ENCODE measurements at regions not wholly inside any gene's neighbourhood (a gene's known extent, or its start where the extent isn't known, plus 50 kb on each side); places are given as distances from the start of the nearest gene placed in this dataset.
"Not testable (repeated sequence)": the region's sequence is repeated elsewhere in the genome, so short reads cannot be mapped to it uniquely, and the experiment has no call there.

DNA sequence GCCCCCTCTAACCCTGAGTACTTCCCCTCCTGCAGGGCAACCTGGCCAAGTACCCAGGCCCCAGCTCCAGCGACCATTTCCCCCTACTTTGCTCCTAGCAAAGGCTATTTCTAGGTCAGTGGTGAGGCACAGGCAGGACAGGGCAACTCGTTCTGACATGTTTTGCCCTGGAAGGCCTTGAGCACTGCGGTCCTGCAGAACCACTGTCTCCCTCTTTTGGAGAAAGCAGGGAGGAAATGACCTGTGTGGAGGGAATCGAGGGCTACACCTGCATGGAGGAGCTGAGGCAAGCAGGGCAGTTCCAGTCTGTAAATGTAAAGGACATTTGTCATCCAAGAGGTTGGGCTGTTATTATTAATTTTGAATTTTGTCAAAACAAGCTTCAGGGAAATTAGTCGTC is 99.1 kb downstream of the PPIAL4G start:
- no peaks in the 10 kb centered on the region for H3K9me3 ChIP-seq (ENCODE audit: low read length)
- no peaks in the 10 kb centered on the region for H3K36me3 ChIP-seq (ENCODE audit: insufficient read depth, low read length)
- no peak overlapping the region for H3K27ac ChIP-seq (ENCODE audit: low read depth, low read length)
- no peak overlapping the region for H3K4me3 ChIP-seq (ENCODE audit: low read depth in 1 of 2, low read length in 2 of 2)
- no peak overlapping the region for H3K9ac ChIP-seq (ENCODE audit: low read length)
- peaks cover 5% of the 10 kb centered on the region for H3K4me1 ChIP-seq (ENCODE audit: insufficient read depth, low read length)
- H3K27me3 ChIP-seq (ENCODE audit: control insufficient read depth in 1 of 2, insufficient read depth in 2 of 2, low read length in 2 of 2), result no peaks in the 10 kb centered on the region

DNA sequence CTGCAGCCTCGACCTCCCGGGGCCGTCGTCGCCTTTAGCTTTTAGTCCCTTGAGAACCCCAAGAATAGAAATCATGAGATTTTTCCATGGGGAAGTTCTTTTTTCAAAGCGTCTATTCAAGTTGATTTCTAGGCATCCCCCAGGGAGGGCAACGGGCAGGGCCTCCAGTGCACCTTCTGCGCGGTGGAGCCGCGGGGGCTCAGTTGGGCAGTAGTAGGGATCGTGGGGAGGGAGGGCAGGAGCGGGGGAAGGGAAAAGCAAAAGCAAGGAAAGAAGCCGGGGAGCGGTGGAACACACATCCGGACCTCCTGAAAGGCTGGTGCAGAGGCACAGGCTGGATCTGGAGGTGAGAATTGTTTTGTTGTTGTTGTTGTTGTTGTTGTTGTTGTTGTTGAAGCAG is 103.4 kb downstream of the PPIAL4G start:
- H3K4me3 ChIP-seq (ENCODE audit: low read depth in 1 of 2, low read length in 2 of 2), result no peak overlapping the region
- no peaks in the 10 kb centered on the region for H3K4me1 ChIP-seq (ENCODE audit: insufficient read depth, low read length)
- no peak overlapping the region for H3K9ac ChIP-seq (ENCODE audit: low read length)
- no peak overlapping the region for H3K27ac ChIP-seq (ENCODE audit: low read depth, low read length)
- H3K9me3 ChIP-seq (ENCODE audit: low read length), result no peaks in the 10 kb centered on the region
- no peaks in the 10 kb centered on the region for H3K36me3 ChIP-seq (ENCODE audit: insufficient read depth, low read length)
- H3K27me3 ChIP-seq (ENCODE audit: control insufficient read depth in 1 of 2, insufficient read depth in 2 of 2, low read length in 2 of 2), result no peaks in the 10 kb centered on the region

DNA sequence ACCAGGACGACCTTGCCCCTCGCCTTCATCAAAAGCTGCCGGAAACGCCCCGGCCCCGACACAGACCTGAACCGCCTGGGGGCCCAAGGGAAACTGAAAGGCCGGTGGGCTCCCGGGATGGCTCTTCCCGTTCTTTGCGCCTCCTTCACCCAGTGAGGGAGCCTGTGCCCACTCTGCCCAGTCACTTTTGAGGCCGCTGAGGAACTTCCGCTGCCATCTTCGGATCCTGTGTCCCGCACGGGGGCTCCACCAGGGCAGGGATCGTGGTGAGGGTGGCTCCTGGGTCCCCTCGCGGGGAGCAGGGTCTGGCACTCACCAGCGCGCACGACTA is 104.0 kb downstream of the PPIAL4G start:
- no peak overlapping the region for H3K4me3 ChIP-seq (ENCODE audit: low read depth in 1 of 2, low read length in 2 of 2)
- no peak overlapping the region for H3K9ac ChIP-seq (ENCODE audit: low read length)
- H3K4me1 ChIP-seq (ENCODE audit: insufficient read depth, low read length), result no peaks in the 10 kb centered on the region
- H3K9me3 ChIP-seq (ENCODE audit: low read length), result no peaks in the 10 kb centered on the region
- no peaks in the 10 kb centered on the region for H3K27me3 ChIP-seq (ENCODE audit: control insufficient read depth in 1 of 2, insufficient read depth in 2 of 2, low read length in 2 of 2)
- no peaks in the 10 kb centered on the region for H3K36me3 ChIP-seq (ENCODE audit: insufficient read depth, low read length)
- no peak overlapping the region for H3K27ac ChIP-seq (ENCODE audit: low read depth, low read length)

DNA sequence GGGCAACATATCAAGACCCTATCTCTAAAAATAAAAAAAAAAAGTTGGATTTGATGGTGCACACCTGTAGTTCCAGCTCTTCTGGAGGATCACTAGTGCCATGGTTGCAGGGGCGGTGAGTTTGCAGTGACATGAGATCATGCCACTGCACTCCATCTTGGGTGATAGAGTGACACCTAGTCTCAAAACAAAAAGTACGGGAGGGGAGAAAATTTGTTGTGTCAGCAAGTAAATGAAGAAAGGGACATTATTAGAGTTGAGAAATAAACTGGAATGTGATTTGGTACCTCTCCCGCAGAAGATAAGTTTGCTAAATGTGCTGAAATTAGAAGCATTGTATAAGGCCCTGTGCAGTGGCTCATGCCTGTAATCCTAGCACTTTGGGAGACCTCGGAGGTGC is 105.1 kb downstream of the PPIAL4G start:
- not testable (repeated sequence) for H3K9ac ChIP-seq (ENCODE audit: low read length); H3K4me1 ChIP-seq (ENCODE audit: insufficient read depth, low read length); H3K27me3 ChIP-seq (ENCODE audit: control insufficient read depth in 1 of 2, insufficient read depth in 2 of 2, low read length in 2 of 2); H3K9me3 ChIP-seq (ENCODE audit: low read length); H3K27ac ChIP-seq (ENCODE audit: low read depth, low read length); H3K36me3 ChIP-seq (ENCODE audit: insufficient read depth, low read length); H3K4me3 ChIP-seq (ENCODE audit: low read depth in 1 of 2, low read length in 2 of 2)

DNA sequence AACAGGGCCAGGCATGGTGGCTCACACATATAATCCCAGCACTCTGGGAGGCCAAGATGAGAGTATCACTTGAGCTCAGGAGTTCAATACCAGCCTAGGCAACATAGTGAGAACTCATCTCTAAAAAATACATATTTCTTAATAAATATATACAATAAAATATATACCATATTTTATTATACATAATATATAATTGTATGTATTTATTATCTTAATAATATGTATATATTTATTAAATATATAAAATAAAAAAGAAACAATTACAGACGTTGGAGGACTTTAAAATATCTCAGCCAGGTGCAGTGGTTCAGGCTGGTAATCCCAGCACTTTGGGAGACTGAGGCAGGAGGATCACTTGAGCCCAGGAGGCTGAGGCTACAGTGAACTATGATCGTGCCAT is 106.1 kb downstream of the PPIAL4G start:
- not testable (repeated sequence) for H3K4me3 ChIP-seq (ENCODE audit: low read depth in 1 of 2, low read length in 2 of 2); H3K27me3 ChIP-seq (ENCODE audit: control insufficient read depth in 1 of 2, insufficient read depth in 2 of 2, low read length in 2 of 2); H3K9ac ChIP-seq (ENCODE audit: low read length); H3K4me1 ChIP-seq (ENCODE audit: insufficient read depth, low read length); H3K27ac ChIP-seq (ENCODE audit: low read depth, low read length); H3K9me3 ChIP-seq (ENCODE audit: low read length); H3K36me3 ChIP-seq (ENCODE audit: insufficient read depth, low read length)

DNA sequence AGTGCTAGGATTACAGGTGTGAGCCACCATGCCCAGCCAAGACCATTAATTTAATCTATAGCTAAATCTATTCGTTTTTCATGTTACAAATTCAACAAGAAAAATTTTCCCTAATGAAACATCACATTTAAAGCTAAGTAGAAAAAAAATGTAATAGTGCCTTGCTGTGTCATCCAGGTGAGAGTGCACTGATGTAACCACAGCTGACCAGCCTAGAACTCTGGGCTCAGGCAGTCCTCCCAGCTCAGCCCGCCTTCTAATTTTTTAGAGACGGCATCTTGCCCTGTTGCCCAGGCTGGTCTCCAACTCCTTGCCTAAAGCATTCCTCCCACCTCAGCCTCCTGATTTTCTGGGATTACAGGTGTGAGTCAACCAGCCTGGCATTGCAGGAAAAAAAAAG is 109.0 kb downstream of the PPIAL4G start:
- Histone ChIP-seq H3K4me1 (ENCODE audit: insufficient read depth, low read length) (no peaks in the 10 kb centered on the region), H3K4me3 (ENCODE audit: low read depth in 1 of 2, low read length in 2 of 2) (no peak overlapping the region)

DNA sequence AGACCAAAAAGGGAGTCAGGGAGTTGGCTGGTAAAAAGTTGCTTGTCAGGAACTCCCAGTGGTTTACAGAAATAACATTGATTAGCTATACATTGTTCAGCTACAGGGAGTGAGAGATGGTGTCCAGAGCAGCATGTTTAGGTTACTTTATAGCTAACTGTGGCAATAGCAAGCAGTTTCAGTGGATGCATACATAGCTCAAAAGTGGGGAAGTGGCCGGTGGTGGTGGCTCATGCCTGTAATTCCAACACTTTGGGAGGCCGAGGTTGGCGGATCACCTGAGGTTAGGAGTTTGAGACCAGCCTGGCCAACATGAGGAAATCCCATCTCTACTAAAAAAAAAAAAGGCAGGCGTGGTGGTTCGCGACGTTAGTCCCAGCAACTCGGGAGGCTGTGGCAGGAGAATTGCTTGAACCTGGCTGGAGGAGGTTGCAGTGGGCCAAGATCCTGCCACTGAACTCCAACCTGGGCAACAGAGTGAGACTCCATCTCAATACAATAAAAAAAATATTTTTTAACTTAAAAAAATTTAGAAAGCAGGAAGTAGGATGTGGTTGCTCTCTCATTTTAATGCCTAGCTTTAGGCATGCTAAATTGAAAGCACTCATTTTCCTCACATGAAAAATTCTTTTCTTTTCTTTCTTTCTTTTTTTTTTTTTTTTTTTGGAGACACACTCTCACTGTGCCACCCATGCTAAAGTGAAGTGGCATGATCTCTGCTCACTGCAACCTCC is 109.7 kb downstream of the PPIAL4G start:
- Histone ChIP-seq H3K4me3 (ENCODE audit: low read depth in 1 of 2, low read length in 2 of 2) (no peak overlapping the region), H3K9ac (ENCODE audit: low read length) (no peak overlapping the region), H3K36me3 (ENCODE audit: insufficient read depth, low read length) (no peaks in the 10 kb centered on the region), H3K27me3 (ENCODE audit: control insufficient read depth in 1 of 2, insufficient read depth in 2 of 2, low read length in 2 of 2) (no peaks in the 10 kb centered on the region), H3K9me3 (ENCODE audit: low read length) (no peaks in the 10 kb centered on the region), H3K27ac (ENCODE audit: low read depth, low read length) (no peak overlapping the region), H3K4me1 (ENCODE audit: insufficient read depth, low read length) (no peaks in the 10 kb centered on the region)

More for the DNA sequence above, 109.0 kb downstream of the PPIAL4G start:
- Histone ChIP-seq H3K36me3 (ENCODE audit: insufficient read depth, low read length) (no peaks in the 10 kb centered on the region), H3K27me3 (ENCODE audit: control insufficient read depth in 1 of 2, insufficient read depth in 2 of 2, low read length in 2 of 2) (no peaks in the 10 kb centered on the region), H3K9ac (ENCODE audit: low read length) (no peak overlapping the region), H3K27ac (ENCODE audit: low read depth, low read length) (no peak overlapping the region), H3K9me3 (ENCODE audit: low read length) (no peaks in the 10 kb centered on the region)

DNA sequence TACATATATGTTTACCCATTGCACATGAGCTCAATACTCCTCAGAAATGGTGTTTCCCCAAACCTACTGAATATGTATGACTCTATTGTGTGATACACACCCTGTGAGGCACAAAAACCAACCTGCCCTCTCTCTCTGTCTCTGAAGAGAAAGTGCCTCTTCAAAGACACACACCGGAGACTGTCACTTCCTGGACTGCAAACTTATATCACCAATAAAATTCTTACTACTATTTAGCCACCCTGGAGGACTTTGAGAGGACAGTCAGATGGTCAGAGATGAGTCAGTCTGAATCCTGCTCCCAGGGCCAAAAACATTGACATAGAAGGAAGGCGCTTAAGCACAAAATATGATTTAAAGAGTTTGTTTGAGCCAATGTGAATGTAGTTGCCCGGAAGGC is 110.4 kb downstream of the PPIAL4G start:
- Histone ChIP-seq H3K9me3 (ENCODE audit: low read length) (no peaks in the 10 kb centered on the region), H3K4me3 (ENCODE audit: low read depth in 1 of 2, low read length in 2 of 2) (no peak overlapping the region), H3K36me3 (ENCODE audit: insufficient read depth, low read length) (no peaks in the 10 kb centered on the region), H3K27ac (ENCODE audit: low read depth, low read length) (no peak overlapping the region), H3K27me3 (ENCODE audit: control insufficient read depth in 1 of 2, insufficient read depth in 2 of 2, low read length in 2 of 2) (no peaks in the 10 kb centered on the region), H3K4me1 (ENCODE audit: insufficient read depth, low read length) (no peaks in the 10 kb centered on the region), H3K9ac (ENCODE audit: low read length) (no peak overlapping the region)

DNA sequence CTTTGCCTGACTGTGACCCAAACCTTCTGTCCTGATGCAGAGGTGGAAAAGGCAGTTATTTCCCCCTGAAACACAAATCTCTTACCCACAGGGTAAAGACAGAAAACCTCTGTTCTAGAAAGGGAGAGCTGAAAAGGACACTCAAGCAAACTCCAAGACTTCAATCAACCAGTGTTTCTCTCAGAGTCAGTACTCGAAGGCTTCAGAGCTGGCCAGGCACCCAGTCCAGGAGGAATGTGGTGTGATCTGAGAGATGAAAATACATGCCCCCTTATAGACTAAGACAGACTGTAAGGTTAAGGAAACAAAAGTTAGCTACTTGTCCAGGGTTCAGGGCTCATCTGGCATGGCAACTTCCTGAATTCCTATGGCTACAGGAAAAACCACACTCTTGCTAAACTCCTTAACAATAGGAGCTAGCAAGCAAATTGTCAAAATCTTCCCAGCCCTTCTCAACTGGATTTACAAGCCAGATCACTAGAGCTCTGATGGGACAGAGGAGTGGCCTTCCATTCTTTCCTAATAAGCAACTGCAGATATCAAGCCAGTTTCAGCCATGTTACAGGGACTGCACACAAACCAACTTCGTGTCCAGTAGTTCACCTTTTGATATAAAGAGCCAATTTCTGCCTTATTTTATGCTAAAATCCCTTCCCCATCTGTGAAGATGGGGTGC is 110.9 kb downstream of the PPIAL4G start:
- H3K27ac ChIP-seq (ENCODE audit: low read depth, low read length); H3K27me3 ChIP-seq (ENCODE audit: control insufficient read depth in 1 of 2, insufficient read depth in 2 of 2, low read length in 2 of 2); H3K9ac ChIP-seq (ENCODE audit: low read length); H3K36me3 ChIP-seq (ENCODE audit: insufficient read depth, low read length); H3K9me3 ChIP-seq (ENCODE audit: low read length); H3K4me1 ChIP-seq (ENCODE audit: insufficient read depth, low read length); H3K4me3 ChIP-seq (ENCODE audit: low read depth in 1 of 2, low read length in 2 of 2): not testable (repeated sequence)

DNA sequence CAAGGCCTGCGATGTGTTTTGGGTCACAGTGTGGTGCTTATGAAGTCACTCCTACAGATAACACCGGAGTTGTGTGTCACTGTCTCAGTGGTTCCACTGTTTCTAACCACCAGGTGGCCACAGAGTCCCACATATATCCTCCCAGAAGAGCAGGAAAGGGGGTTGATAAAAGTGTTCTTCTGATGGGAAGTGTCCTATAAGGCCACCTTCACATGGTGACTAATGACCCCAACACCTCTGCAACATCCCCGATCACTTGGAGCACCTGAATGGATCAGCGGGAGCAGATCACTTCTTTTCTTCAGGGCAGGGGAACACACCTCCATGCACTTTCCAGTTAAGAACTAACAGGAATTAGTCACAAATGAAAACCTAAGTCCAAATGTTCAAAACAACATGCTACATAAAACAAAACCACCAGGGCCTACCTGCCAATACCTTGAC is 111.5 kb downstream of the PPIAL4G start:
- not testable (repeated sequence) for H3K4me3 ChIP-seq (ENCODE audit: low read depth in 1 of 2, low read length in 2 of 2); H3K9ac ChIP-seq (ENCODE audit: low read length); H3K4me1 ChIP-seq (ENCODE audit: insufficient read depth, low read length); H3K27ac ChIP-seq (ENCODE audit: low read depth, low read length); H3K27me3 ChIP-seq (ENCODE audit: control insufficient read depth in 1 of 2, insufficient read depth in 2 of 2, low read length in 2 of 2); H3K9me3 ChIP-seq (ENCODE audit: low read length); H3K36me3 ChIP-seq (ENCODE audit: insufficient read depth, low read length)

DNA sequence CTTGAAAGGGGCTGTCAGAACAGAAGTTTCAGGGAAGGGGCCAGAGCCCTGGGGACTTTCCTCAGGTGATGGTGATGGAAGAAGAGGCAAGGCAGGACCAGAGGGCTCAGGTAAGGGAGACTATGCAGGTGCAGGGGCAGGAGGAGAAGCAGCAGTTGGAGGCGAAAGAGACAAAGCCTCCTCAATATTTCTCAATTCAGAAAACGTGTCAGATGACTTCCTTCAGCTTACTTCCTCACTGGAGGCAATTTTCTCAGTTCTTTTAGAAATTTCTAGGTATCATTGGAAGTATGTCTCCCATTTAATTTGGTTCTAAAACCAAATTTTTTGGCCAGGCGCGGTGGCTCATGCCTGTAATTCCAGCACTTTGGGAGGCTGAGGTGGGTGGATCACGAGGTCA is 112.4 kb downstream of the PPIAL4G start:
- H3K27me3 ChIP-seq (ENCODE audit: control insufficient read depth in 1 of 2, insufficient read depth in 2 of 2, low read length in 2 of 2); H3K4me3 ChIP-seq (ENCODE audit: low read depth in 1 of 2, low read length in 2 of 2); H3K9ac ChIP-seq (ENCODE audit: low read length); H3K9me3 ChIP-seq (ENCODE audit: low read length); H3K27ac ChIP-seq (ENCODE audit: low read depth, low read length); H3K36me3 ChIP-seq (ENCODE audit: insufficient read depth, low read length); H3K4me1 ChIP-seq (ENCODE audit: insufficient read depth, low read length): not testable (repeated sequence)

DNA sequence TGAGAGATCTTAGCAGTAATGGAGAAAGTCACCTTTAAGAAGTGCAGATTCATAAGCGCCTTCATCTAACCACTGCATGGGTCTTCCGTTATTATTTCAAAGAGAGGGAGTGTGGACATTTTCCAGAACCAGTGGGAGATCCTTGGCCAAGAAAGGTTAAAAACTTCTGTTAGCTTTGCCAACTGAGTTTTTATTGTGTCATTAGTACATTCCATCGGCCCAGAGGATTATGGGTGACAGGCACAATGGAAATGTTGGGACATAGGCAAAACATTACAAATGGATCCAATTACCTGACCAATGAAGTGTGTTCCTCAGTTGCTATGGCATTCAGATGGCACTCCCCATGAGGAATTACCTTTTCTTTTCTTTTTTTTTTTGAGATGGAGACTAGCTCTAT is 115.5 kb downstream of the PPIAL4G start:
- no peaks in the 10 kb centered on the region for H3K36me3 ChIP-seq (ENCODE audit: insufficient read depth, low read length)
- H3K9ac ChIP-seq (ENCODE audit: low read length), result no peak overlapping the region
- no peak overlapping the region for H3K4me3 ChIP-seq (ENCODE audit: low read depth in 1 of 2, low read length in 2 of 2)
- no peaks in the 10 kb centered on the region for H3K27me3 ChIP-seq (ENCODE audit: control insufficient read depth in 1 of 2, insufficient read depth in 2 of 2, low read length in 2 of 2)
- H3K27ac ChIP-seq (ENCODE audit: low read depth, low read length), result no peak overlapping the region
- no peaks in the 10 kb centered on the region for H3K9me3 ChIP-seq (ENCODE audit: low read length)
- no peaks in the 10 kb centered on the region for H3K4me1 ChIP-seq (ENCODE audit: insufficient read depth, low read length)
